Psoas muscle (tissue), 7 donors: ENCODE measurements at regions not wholly inside any gene's neighbourhood (a gene's known extent, or its start where the extent isn't known, plus 50 kb on each side); places are given as distances from the start of the nearest gene placed in this dataset.

Experiments
- ATAC-seq, 4 donors: fragments of 200-7000 bp; cut with Tn5 transposase; one replicate each; pipeline ENCODE4 v1.9.1; 2020; ENCODE audit warnings: moderate library complexity in 3 of 4, mild to moderate bottlenecking in 2 of 4
- DNase-seq, 2 donors: peaks; one replicate each; pipeline ENCODE4 v3.0.0-alpha.2; 2020
- H3K27ac ChIP-seq: fragments of 200-600 bp; one replicate; pipeline ENCODE4 v1.8.0; 2022
- H3K27me3 ChIP-seq, 3 donors: fragments of 200-600 bp in 1 of 3; one replicate each; pipeline versions ENCODE4 v1.6.1 to v1.8.0; 2013 to 2022; ENCODE audit warnings: low read length in 2 of 3, mild to moderate bottlenecking in 2 of 3, moderate library complexity in 1 of 3; ENCODE audit not compliant: insufficient read depth in 3 of 3
- H3K36me3 ChIP-seq, 2 donors: fragments of 200-600 bp in 1 of 2; one replicate each; pipeline versions ENCODE4 v1.6.1 to v1.8.0; 2013 to 2022; ENCODE audit warnings: low read depth in 1 of 2, mild to moderate bottlenecking in 1 of 2, moderate library complexity in 1 of 2; ENCODE audit not compliant: insufficient read depth in 1 of 2
- H3K4me1 ChIP-seq: fragments of 200-600 bp; one replicate; pipeline ENCODE4 v1.8.0; 2022
- H3K4me3 ChIP-seq: fragments of 200-600 bp; one replicate; pipeline ENCODE4 v1.8.0; 2022; ENCODE audit warnings: mild to moderate bottlenecking
- H3K9me3 ChIP-seq: fragments of 200-600 bp; one replicate; pipeline ENCODE4 v1.8.0; 2022
- CTCF ChIP-seq: fragments of 200-600 bp; IDR thresholded peaks from one replicate; pipeline ENCODE4 v1.8.0; 2022; ENCODE audit warnings: antibody characterized with exemption
- WGBS, 3 donors: extraction: QIAGEN DNeasy Blood & Tissue Kit; methylation state at CpG; one replicate each; pipeline versions ENCODE4 v1.1.6 to v1.1.7; 2013; 5-methylcytosine and 5-hydroxymethylcytosine counted together
- intact Hi-C, 2 donors: fragments of 100-400 bp; cut with DNase I; formaldehyde crosslinking; loops; one replicate each; pipeline versions ENCODE4 v1.11.0 to v1.14.2; 2022
- donor health status: healthy with polysubstance abuse.
- donor health status: DM: no; HTN: no; CAD: no; lungs with moderate emphysema.
- donor health status: Bipolar disorder and iron deficiency.
- donor health status: healthy.
- donor health status: DM: yes; HTN: yes; CAD: no.
- donor health status: DM: no; HTN: no; CAD: no.
- donor health status: DM: yes; HTN: yes; CAD: no.

- ATAC-seq: no peak
- no peak for DNase-seq
- Histone ChIP-seq H3K36me3 (no peaks in the 10 kb centered on the region), H3K9me3 (no peaks in the 10 kb centered on the region), H3K4me3 (no peak overlapping the region), H3K27ac (no peak overlapping the region), H3K4me1 (no peaks in the 10 kb centered on the region), H3K27me3 (no peaks in the 10 kb centered on the region)
- TF ChIP-seq CTCF: no peak
- intact Hi-C loops: no loop called here
- WGBS, 3 donors: 60 to 71% (median 70%) methylated on average over 3 of the region's 3 CpGs
These were observed 182.9 kb downstream of the OMA1 start for GRCh38 chr1:58363585-58363984.

- DNase-seq (no peak), ATAC-seq (no peak)
- Histone ChIP-seq H3K36me3 (no peaks in the 10 kb centered on the region), H3K4me3 (no peak overlapping the region), H3K27ac (no peak overlapping the region), H3K27me3 (no peaks in the 10 kb centered on the region), H3K4me1 (peaks cover 5% of the 10 kb centered on the region), H3K9me3 (no peaks in the 10 kb centered on the region)
- intact Hi-C loops: no loop called here
- WGBS, 3 donors: 36 to 95% (median 39%) methylated on average over 2 of the region's 2 CpGs
- TF ChIP-seq CTCF: no peak
These were observed 185.4 kb downstream of the OMA1 start for GRCh38 chr1:58361134-58361533.

- 48 to 58% (median 52%) methylated on average over 4 of the region's 4 CpGs for WGBS, 3 donors
- no peak for TF ChIP-seq CTCF
- Histone ChIP-seq H3K36me3 (no peaks in the 10 kb centered on the region), H3K27me3 (no peaks in the 10 kb centered on the region), H3K4me1 (peaks cover 6% of the 10 kb centered on the region), H3K27ac (no peak overlapping the region), H3K9me3 (no peaks in the 10 kb centered on the region), H3K4me3 (no peak overlapping the region)
- DNase-seq (no peak), ATAC-seq (no peak)
- intact Hi-C loops: no loop called here
These were observed 188.2 kb downstream of the OMA1 start for GRCh38 chr1:58358346-58358745.

- intact Hi-C loops: no loop called here
- H3K9me3 ChIP-seq: no peaks in the 10 kb centered on the region
- H3K27me3 ChIP-seq: no peaks in the 10 kb centered on the region
- H3K27ac ChIP-seq: no peak overlapping the region
- ATAC-seq (no peak), DNase-seq (no peak)
- no peaks in the 10 kb centered on the region for H3K36me3 ChIP-seq
- peaks cover 6% of the 10 kb centered on the region for H3K4me1 ChIP-seq
- no peak overlapping the region for H3K4me3 ChIP-seq
- WGBS, 3 donors: 23 to 56% (median 33%) methylated on average over 2 of the region's 2 CpGs
- no peak for TF ChIP-seq CTCF
These were observed 190.1 kb downstream of the OMA1 start for GRCh38 chr1:58356402-58356801.

GRCh38 chr1:58353168-58353567, 193.4 kb downstream of the OMA1 start:
- Histone ChIP-seq H3K9me3 (no peaks in the 10 kb centered on the region), H3K27ac (no peak overlapping the region), H3K4me3 (no peak overlapping the region), H3K4me1 (peaks cover 6% of the 10 kb centered on the region), H3K27me3 (no peaks in the 10 kb centered on the region), H3K36me3 (no peaks in the 10 kb centered on the region)
- no peak for ATAC-seq
- intact Hi-C loops: no loop called here
- 62 to 71% (median 63%) methylated on average over 2 of the region's 2 CpGs for WGBS, 3 donors
- no peak for DNase-seq
- TF ChIP-seq CTCF: no peak
